Activated CD4-positive, alpha-beta T cell treated with anti-CD3 and anti-CD28 coated beads for 36 hours (primary cell): ENCODE measurements at regions not wholly inside any gene's neighbourhood (a gene's known extent, or its start where the extent isn't known, plus 50 kb on each side); places are given as distances from the start of the nearest gene placed in this dataset.
"Not testable (repeated sequence)": the region's sequence is repeated elsewhere in the genome, so short reads cannot be mapped to it uniquely, and the experiment has no call there.

Source experiments
- ATAC-seq: fragments of 200-7000 bp; cut with Tn5 transposase; one replicate; pipeline ENCODE4 v1.10.0; 2021; ENCODE audit warnings: mild to moderate bottlenecking, moderate library complexity
- CTCF ChIA-PET: fragments of 350-600 bp; sonication (Branson Sonifier 250); formaldehyde crosslinking; loops from one replicate; lab custom pipeline; 2021; ENCODE audit warnings: antibody characterized with exemption; lab: Charles Lee
- POLR2A ChIA-PET: fragments of 350-600 bp; sonication (Branson Sonifier 250); formaldehyde crosslinking; loops from one replicate; lab custom pipeline; 2021; ENCODE audit warnings: antibody characterized with exemption, inconsistent platforms; lab: Charles Lee
- DNase-seq: peaks from one replicate; pipeline ENCODE4 v3.0.0-alpha.2; 2020
- H3K27ac Mint-ChIP-seq: one replicate; pipeline ENCODE4 v1.8.0; 2021; ENCODE audit warnings: mixed read lengths
- H3K27me3 Mint-ChIP-seq: one replicate; pipeline ENCODE4 v1.8.0; 2021; ENCODE audit warnings: mixed read lengths
- H3K36me3 Mint-ChIP-seq: one replicate; pipeline ENCODE4 v1.8.0; 2021; ENCODE audit warnings: low read depth, mixed read lengths
- H3K4me1 Mint-ChIP-seq: one replicate; pipeline ENCODE4 v1.8.0; 2021; ENCODE audit warnings: mixed read lengths
- H3K4me3 Mint-ChIP-seq: one replicate; pipeline ENCODE4 v1.8.0; 2021; ENCODE audit warnings: mild to moderate bottlenecking, moderate library complexity, mixed read lengths
- H3K9me3 Mint-ChIP-seq: one replicate; pipeline ENCODE4 v1.8.0; 2021; ENCODE audit warnings: low read depth, mixed read lengths
- intact Hi-C, 2 experiments: fragments of 100-400 bp; cut with DNase I in 1 of 2; cut with micrococcal nuclease in 1 of 2; formaldehyde crosslinking; loops; one replicate each; pipeline versions ENCODE4 v1.14.2 to v1.15.1; 2022 to 2024; cut with DNase I, micrococcal nuclease

DNA sequence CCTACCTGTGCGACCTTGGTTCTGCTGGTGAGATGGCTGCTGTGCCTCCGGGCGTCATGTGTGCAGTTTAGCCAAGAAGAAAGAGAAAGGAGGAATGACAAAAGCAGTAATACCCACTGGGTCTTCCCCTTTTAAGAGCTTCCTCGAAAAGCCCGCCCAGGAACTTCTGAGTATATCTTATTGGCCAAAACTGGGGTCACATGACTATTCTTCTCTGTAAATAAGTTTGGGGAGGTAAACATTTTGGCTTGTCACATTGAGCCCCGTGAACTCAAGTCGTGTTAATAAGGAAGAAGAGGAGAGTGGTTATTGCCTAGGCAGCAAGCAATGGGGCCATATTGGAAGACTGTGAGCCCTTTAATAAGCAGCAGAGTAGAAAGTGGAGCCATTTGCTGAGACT, 130.4 kb upstream of the ECI2 start:
- H3K4me1 Mint-ChIP-seq = no peaks in the 10 kb centered on the region
- CTCF ChIA-PET = no interaction called here
- ATAC-seq (no peak), DNase-seq (no peak)
- H3K27me3 Mint-ChIP-seq = peaks cover 8% of the 10 kb centered on the region
- no peak overlapping the region for H3K4me3 Mint-ChIP-seq
- POLR2A ChIA-PET = no interaction called here
- no peak overlapping the region for H3K27ac Mint-ChIP-seq
- intact Hi-C loops = no loop called here
- H3K36me3 Mint-ChIP-seq = no peaks in the 10 kb centered on the region
- no peaks in the 10 kb centered on the region for H3K9me3 Mint-ChIP-seq

DNA sequence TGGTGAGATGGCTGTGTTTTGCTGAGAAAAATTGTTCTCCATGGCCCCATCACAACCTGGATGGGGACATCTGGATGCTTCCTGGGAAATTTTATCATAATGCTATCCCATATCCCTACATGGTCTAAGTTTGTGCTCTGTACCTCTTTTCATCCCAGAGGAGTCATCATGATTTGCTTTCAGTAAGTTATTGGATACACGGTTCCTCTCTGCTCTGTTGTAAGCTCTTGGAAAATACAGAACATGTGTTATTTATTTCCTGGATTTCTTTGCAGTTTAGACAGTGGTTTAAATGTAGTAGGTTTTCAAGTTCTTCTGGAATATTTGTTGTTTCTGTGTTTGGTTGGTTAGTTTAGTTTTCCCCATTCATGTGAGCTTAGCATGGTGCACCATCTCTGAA, 129.2 kb upstream of the ECI2 start:
- H3K4me1 Mint-ChIP-seq = no peaks in the 10 kb centered on the region
- no peaks in the 10 kb centered on the region for H3K9me3 Mint-ChIP-seq
- ATAC-seq = no peak
- no peak overlapping the region for H3K27ac Mint-ChIP-seq
- peaks cover 8% of the 10 kb centered on the region for H3K27me3 Mint-ChIP-seq
- ChIA-PET CTCF (no interaction called here), POLR2A (no interaction called here)
- DNase-seq = no peak
- no peak overlapping the region for H3K4me3 Mint-ChIP-seq
- no peaks in the 10 kb centered on the region for H3K36me3 Mint-ChIP-seq
- intact Hi-C loops = no loop called here

DNA sequence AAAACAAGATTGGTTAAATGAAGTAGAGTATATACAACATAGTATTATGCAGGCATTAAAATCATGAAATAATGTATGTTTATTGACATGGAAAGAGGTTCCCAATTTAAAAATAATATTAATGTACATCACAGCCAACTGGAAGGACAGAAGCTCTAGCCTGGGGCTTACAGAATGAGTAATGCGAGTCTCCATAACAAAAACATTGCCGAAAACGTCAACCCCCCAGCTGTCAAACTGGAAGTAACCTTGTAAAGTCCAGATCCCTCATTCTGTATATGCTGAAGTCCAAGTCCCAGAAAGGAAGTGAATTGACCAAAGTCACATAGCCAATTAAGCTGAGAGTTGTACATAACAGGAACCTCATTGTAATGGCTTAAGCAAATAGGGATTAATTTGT, 128.7 kb upstream of the ECI2 start:
- Mint-ChIP-seq H3K9me3 (no peaks in the 10 kb centered on the region), H3K4me3 (no peak overlapping the region), H3K27me3 (peaks cover 8% of the 10 kb centered on the region), H3K36me3 (no peaks in the 10 kb centered on the region), H3K4me1 (no peaks in the 10 kb centered on the region), H3K27ac (no peak overlapping the region)
- ChIA-PET POLR2A (no interaction called here), CTCF (no interaction called here)
- ATAC-seq (no peak), DNase-seq (no peak)
- intact Hi-C loops = no loop called here

DNA sequence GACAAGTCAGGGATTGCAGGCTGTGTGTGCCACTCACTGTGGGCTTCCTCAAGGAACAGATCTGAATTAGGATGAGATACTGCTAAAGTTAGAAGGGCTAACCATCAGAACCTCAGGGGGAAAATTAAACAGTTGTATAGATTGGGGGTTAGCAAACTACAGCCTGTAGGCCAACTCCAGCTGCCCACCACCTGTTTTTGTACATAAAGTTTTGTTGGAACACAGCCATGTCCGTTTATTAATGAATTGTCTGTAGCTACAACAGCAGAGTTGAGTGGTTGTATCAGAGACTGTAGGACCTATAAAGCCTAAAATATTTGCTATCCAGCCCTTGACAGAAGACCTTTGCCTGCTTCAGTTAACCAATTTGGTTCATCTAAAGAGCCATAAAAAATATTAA, 127.2 kb upstream of the ECI2 start:
- POLR2A ChIA-PET = no interaction called here

DNA sequence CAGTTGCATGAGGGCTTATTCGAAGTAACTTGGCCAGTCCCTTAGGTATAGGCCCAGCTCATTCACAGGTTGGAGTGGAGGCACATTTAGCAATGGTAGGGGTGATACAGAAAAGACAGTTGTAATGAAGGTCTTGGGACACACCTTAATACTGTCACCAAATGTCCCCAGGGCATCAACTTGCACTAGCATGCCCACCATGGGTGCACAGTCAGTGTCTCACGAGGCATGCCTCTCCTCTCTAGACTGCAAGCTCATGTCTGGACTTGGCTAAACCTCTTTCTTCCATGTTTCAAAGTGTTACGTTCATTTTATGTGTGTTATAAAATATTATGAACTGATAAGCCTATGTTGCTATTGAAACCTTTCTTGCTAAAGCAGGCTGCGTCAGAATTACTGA, 124.0 kb upstream of the ECI2 start:
- intact Hi-C loops = no loop called here
- ChIA-PET POLR2A (no interaction called here), CTCF (no interaction called here)
- no peak overlapping the region for H3K4me3 Mint-ChIP-seq
- H3K4me1 Mint-ChIP-seq = no peaks in the 10 kb centered on the region
- H3K27ac Mint-ChIP-seq = no peak overlapping the region
- DNase-seq (no peak), ATAC-seq (no peak)
- no peaks in the 10 kb centered on the region for H3K9me3 Mint-ChIP-seq
- H3K36me3 Mint-ChIP-seq = no peaks in the 10 kb centered on the region
- peaks cover 4% of the 10 kb centered on the region for H3K27me3 Mint-ChIP-seq

More for the DNA sequence above, 127.2 kb upstream of the ECI2 start:
- Mint-ChIP-seq H3K36me3 (no peaks in the 10 kb centered on the region), H3K4me3 (no peak overlapping the region), H3K9me3 (no peaks in the 10 kb centered on the region), H3K27ac (no peak overlapping the region), H3K27me3 (peaks cover 10% of the 10 kb centered on the region), H3K4me1 (no peaks in the 10 kb centered on the region)
- DNase-seq (no peak), ATAC-seq (no peak)
- intact Hi-C loops = no loop called here
- CTCF ChIA-PET = no interaction called here

DNA sequence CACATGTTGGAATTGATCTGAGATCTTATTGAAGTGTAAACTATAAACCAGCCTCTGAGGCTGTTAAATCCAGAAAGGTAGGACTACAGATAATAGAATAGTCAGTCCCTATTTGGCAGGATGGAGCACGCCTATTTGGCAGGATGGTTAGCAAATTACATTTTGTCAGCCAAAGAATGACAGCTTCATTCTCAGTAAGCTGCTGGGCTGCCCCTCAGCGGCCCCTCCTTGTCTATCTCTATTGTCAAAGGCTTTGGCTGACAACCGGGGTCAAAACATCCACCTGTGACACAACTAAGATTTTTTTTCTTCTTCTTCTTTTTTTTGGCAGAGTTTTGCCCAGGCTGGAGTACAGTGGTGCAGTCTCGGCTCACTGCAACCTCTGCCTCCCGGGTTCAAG, 123.4 kb upstream of the ECI2 start:
- intact Hi-C loops = no loop called here
- DNase-seq (no peak), ATAC-seq (no peak)
- ChIA-PET POLR2A (no interaction called here), CTCF (no interaction called here)
- Mint-ChIP-seq H3K4me1 (no peaks in the 10 kb centered on the region), H3K27ac (no peak overlapping the region), H3K9me3 (no peaks in the 10 kb centered on the region), H3K36me3 (no peaks in the 10 kb centered on the region), H3K4me3 (no peak overlapping the region), H3K27me3 (peaks cover 4% of the 10 kb centered on the region)

DNA sequence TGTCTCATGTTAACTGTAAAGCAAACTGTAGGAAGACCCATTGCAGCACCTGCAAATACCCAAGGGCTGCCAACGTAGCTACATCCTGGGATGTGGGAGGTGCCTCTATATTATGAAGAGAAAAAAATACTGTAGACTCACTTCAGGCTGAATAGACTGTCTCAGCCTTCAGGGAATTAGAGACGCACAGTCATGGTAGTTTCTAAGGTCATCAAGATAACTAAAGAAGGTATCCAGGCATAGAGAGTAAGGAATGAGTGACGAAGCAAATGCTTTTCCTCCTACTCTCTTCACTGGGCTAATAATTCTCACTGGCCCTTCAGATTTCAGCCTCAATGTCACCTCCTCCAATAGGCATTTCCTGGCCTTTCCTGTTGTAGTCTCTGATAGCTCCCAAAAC, 121.6 kb upstream of the ECI2 start:
- H3K4me3 Mint-ChIP-seq = no peak overlapping the region
- H3K36me3 Mint-ChIP-seq = no peaks in the 10 kb centered on the region
- H3K27ac Mint-ChIP-seq = no peak overlapping the region
- intact Hi-C loops = no loop called here
- no peak for DNase-seq
- ChIA-PET CTCF (no interaction called here), POLR2A (no interaction called here)
- peaks cover 6% of the 10 kb centered on the region for H3K27me3 Mint-ChIP-seq
- ATAC-seq = no peak
- no peaks in the 10 kb centered on the region for H3K9me3 Mint-ChIP-seq
- no peaks in the 10 kb centered on the region for H3K4me1 Mint-ChIP-seq

DNA sequence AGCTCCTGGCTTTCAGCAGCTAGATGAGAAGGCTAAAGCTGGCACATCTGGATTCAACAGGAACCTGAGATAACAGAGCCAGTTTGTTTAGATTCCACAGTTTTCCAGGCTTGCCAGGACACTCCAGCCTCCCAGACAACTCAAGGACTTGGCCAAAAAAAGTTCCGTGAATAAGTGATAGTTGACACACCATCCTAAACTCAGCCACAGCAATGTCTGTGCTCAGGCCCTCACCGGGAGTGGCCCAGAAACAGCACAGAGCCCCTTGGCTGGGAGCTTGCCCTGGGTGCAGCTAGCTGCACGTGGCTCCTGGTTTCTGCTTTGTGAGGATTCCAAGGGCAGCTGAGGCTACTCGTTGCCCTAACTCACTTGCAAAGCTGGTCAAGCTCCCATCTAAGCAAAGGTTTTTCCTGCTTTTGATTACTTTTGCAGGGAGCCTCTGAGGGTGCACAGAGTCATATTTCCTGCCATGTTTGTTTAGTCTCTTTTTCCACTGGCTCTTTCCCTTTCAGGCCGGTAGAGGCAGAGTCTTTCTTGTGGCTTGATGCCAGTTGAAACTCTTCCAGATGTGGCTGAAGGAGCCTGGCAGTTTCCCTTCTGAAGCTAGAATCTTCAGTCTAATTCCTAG, 118.3 kb upstream of the ECI2 start:
- Mint-ChIP-seq H3K27ac (no peak overlapping the region), H3K4me1 (no peaks in the 10 kb centered on the region), H3K27me3 (peaks cover 9% of the 10 kb centered on the region), H3K36me3 (no peaks in the 10 kb centered on the region), H3K4me3 (no peak overlapping the region), H3K9me3 (peaks cover 4% of the 10 kb centered on the region)
- DNase-seq (no peak), ATAC-seq (no peak)
- ChIA-PET CTCF (no interaction called here), POLR2A (interaction anchor here (0.6 kb wide), 1 partner anchor 958 kb away, joined by 3 read pairs; no protein-coding TSS in a partner anchor)
- intact Hi-C loops = no loop called here

DNA sequence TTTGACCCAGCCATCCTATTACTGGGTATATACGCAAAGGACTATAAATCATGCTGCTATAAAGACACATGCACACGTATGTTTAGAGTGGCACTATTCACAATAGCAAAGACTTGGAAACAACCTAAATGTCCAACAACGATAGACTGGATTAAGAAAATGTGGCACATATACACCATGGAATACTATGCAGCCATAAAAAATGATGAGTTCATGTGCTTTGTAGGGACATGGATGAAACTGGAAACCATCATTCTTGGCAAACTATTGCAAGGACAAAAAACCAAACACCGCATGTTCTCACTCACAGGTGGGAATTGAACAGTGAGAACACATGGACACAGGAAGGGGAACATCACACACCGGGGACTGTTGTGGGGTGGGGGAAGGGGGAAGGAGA, 117.1 kb upstream of the ECI2 start:
- H3K4me1 Mint-ChIP-seq, H3K36me3 Mint-ChIP-seq, intact Hi-C loops, CTCF ChIA-PET, DNase-seq, ATAC-seq, H3K27ac Mint-ChIP-seq, H3K4me3 Mint-ChIP-seq, POLR2A ChIA-PET: not testable (repeated sequence)
- Mint-ChIP-seq H3K9me3 (peaks cover 10% of the 10 kb centered on the region), H3K27me3 (peaks cover 12% of the 10 kb centered on the region)

DNA sequence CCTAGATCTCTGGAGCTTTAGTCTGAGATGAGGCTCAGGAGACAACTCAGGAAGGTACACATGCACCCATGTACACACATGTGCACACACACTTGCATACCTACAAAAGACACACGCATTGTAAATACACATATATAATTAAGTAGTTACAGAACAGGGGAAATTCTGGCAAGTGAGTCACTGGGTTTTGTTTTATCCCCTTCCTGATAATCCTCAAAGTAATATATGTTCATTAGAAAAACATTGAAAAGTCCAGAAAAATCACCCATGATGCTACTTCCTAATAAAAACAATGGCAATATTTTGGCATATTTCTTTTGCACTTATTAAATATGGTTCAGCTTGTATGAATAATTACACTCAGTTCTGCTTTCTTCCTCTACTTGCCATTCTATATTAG, 115.3 kb upstream of the ECI2 start:
- ChIA-PET POLR2A (no interaction called here), CTCF (interaction anchor here (0.7 to 0.8 kb wide), 2 partner anchors 10 to 670 kb away, joined by 3 read pairs; no protein-coding TSS in a partner anchor)

DNA sequence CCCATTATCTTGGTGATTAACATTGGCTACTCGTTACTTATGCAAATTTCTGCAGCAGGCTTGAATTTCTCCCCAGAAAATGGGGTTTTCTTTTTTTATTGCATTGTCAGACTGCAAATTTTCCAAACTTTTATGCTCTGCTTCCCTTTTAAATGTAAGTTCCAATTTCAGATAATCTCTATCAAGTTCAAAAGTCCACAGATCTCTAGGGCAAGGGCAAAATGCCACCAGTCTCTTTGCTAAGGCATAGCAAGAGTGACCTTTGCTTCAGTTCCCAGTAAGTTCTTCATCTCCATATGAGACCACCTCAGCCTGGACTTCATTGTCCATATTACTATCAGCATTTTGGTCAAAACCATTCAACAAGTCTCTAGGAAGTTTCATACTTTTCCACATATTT, 108.5 kb upstream of the ECI2 start:
- DNase-seq, ATAC-seq, intact Hi-C loops, H3K27ac Mint-ChIP-seq, H3K36me3 Mint-ChIP-seq, H3K27me3 Mint-ChIP-seq, H3K4me3 Mint-ChIP-seq, H3K4me1 Mint-ChIP-seq, POLR2A ChIA-PET, CTCF ChIA-PET: not testable (repeated sequence)
- H3K9me3 Mint-ChIP-seq = peaks cover 19% of the 10 kb centered on the region

More for the DNA sequence above, 115.3 kb upstream of the ECI2 start:
- intact Hi-C loops = no loop called here
- Mint-ChIP-seq H3K27ac (no peak overlapping the region), H3K4me3 (no peak overlapping the region), H3K27me3 (peaks cover 12% of the 10 kb centered on the region), H3K36me3 (no peaks in the 10 kb centered on the region), H3K9me3 (peaks cover 10% of the 10 kb centered on the region), H3K4me1 (no peaks in the 10 kb centered on the region)
- ATAC-seq = no peak
- no peak for DNase-seq

DNA sequence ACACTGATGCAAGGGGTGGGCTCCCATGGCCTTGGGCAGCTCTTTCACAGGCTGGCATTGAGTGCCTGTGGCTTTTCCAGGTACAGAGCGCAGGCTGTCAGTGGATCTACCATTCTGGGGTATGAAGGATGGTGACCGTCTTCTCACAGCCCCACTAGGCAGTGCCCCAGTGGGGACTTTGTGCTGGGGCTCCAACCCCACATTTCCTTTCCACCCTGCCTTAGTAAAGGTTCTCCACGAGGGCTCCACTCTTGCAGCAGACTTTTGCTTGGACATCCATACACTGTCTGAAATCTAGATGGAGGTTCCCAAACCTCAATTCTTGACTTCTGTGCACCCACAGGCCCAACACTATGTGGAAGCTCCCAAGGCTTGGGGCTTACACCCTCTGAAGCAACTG, 107.9 kb upstream of the ECI2 start:
- DNase-seq (no peak), ATAC-seq (no peak)
- POLR2A ChIA-PET = no interaction called here
- Mint-ChIP-seq H3K4me1 (no peaks in the 10 kb centered on the region), H3K27me3 (peaks cover 4% of the 10 kb centered on the region), H3K9me3 (peaks cover 15% of the 10 kb centered on the region), H3K36me3 (peaks cover 1% of the 10 kb centered on the region), H3K27ac (no peak overlapping the region), H3K4me3 (no peak overlapping the region)
- CTCF ChIA-PET = no interaction called here
- intact Hi-C loops = no loop called here
